ENCODE measurements at regions not wholly inside any gene's neighbourhood (a gene's known extent, or its start where the extent isn't known, plus 50 kb on each side); places are given as distances from the start of the nearest gene placed in this dataset.
"Not testable (repeated sequence)": the region's sequence is repeated elsewhere in the genome, so short reads cannot be mapped to it uniquely, and the experiment has no call there.

- Histone ChIP-seq H3K27me3 (ENCODE audit: insufficient read depth, low read depth, severe bottlenecking) (no peaks in the 10 kb centered on the region), H3K27ac (no peak overlapping the region), H3K4me3 (ENCODE audit: low read depth, low read length) (no peak overlapping the region), H3K36me3 (no peaks in the 10 kb centered on the region), H3K9me3 (ENCODE audit: severe bottlenecking) (no peaks in the 10 kb centered on the region)
- no peak for TF ChIP-seq CTCF (IDR thresholded peaks at IDR 0.05; ENCODE audit: low read depth, low read length)
- no peak for DNase-seq
Observed at GRCh38 chr4:83205760-83206159, 78.8 kb downstream of the COQ2 start.

- no peak overlapping the region for H3K27ac ChIP-seq
- H3K27me3 ChIP-seq (ENCODE audit: insufficient read depth, low read depth, severe bottlenecking) = no peaks in the 10 kb centered on the region
- TF ChIP-seq CTCF (IDR thresholded peaks at IDR 0.05; ENCODE audit: low read depth, low read length) = no peak
- DNase-seq = no peak
- no peaks in the 10 kb centered on the region for H3K9me3 ChIP-seq (ENCODE audit: severe bottlenecking)
- H3K36me3 ChIP-seq = no peaks in the 10 kb centered on the region
- no peak overlapping the region for H3K4me3 ChIP-seq (ENCODE audit: low read depth, low read length)
Observed at GRCh38 chr4:83204731-83205130, 79.9 kb downstream of the COQ2 start.

- TF ChIP-seq CTCF (IDR thresholded peaks at IDR 0.05; ENCODE audit: low read depth, low read length) = no peak
Observed at GRCh38 chr4:83201761-83202160, 82.8 kb downstream of the COQ2 start.

GRCh38 chr4:83197555-83198235 lies 83.2 kb upstream of the PLAC8 start:
- H3K27ac ChIP-seq = no peak overlapping the region
- no peaks in the 10 kb centered on the region for H3K36me3 ChIP-seq
- DNase-seq = no peak
- no peak overlapping the region for H3K4me3 ChIP-seq (ENCODE audit: low read depth, low read length)
- no peak for TF ChIP-seq CTCF (IDR thresholded peaks at IDR 0.05; ENCODE audit: low read depth, low read length)
- H3K9me3 ChIP-seq (ENCODE audit: severe bottlenecking) = no peaks in the 10 kb centered on the region
- no peaks in the 10 kb centered on the region for H3K27me3 ChIP-seq (ENCODE audit: insufficient read depth, low read depth, severe bottlenecking)

More at GRCh38 chr4:83201761-83202160, 82.8 kb downstream of the COQ2 start:
- no peak overlapping the region for H3K27ac ChIP-seq
- H3K36me3 ChIP-seq = no peaks in the 10 kb centered on the region
- H3K9me3 ChIP-seq (ENCODE audit: severe bottlenecking) = no peaks in the 10 kb centered on the region
- no peak overlapping the region for H3K4me3 ChIP-seq (ENCODE audit: low read depth, low read length)
- no peaks in the 10 kb centered on the region for H3K27me3 ChIP-seq (ENCODE audit: insufficient read depth, low read depth, severe bottlenecking)
- no peak for DNase-seq

- TF ChIP-seq CTCF (IDR thresholded peaks at IDR 0.05; ENCODE audit: low read depth, low read length) = no peak
- Histone ChIP-seq H3K9me3 (ENCODE audit: severe bottlenecking) (no peaks in the 10 kb centered on the region), H3K27ac (no peak overlapping the region), H3K27me3 (ENCODE audit: insufficient read depth, low read depth, severe bottlenecking) (no peaks in the 10 kb centered on the region), H3K36me3 (no peaks in the 10 kb centered on the region), H3K4me3 (ENCODE audit: low read depth, low read length) (no peak overlapping the region)
- DNase-seq = no peak
Observed at GRCh38 chr4:83196921-83197320, 82.4 kb upstream of the PLAC8 start.

GRCh38 chr4:83195269-83195668 lies 80.7 kb upstream of the PLAC8 start:
- Histone ChIP-seq H3K27me3 (ENCODE audit: insufficient read depth, low read depth, severe bottlenecking) (no peaks in the 10 kb centered on the region), H3K4me3 (ENCODE audit: low read depth, low read length) (no peak overlapping the region), H3K27ac (no peak overlapping the region), H3K36me3 (no peaks in the 10 kb centered on the region), H3K9me3 (ENCODE audit: severe bottlenecking) (no peaks in the 10 kb centered on the region)
- DNase-seq = no peak
- no peak for TF ChIP-seq CTCF (IDR thresholded peaks at IDR 0.05; ENCODE audit: low read depth, low read length)

- not testable (repeated sequence) for H3K9me3 ChIP-seq (ENCODE audit: severe bottlenecking); H3K27ac ChIP-seq; H3K36me3 ChIP-seq; H3K27me3 ChIP-seq (ENCODE audit: insufficient read depth, low read depth, severe bottlenecking); DNase-seq; H3K4me3 ChIP-seq (ENCODE audit: low read depth, low read length)
Observed at GRCh38 chr4:83194588-83194987, 80.1 kb upstream of the PLAC8 start.

Measured in WERI-Rb-1 (cell line).